OCI-LY3 (cell line): ENCODE measurements at regions not wholly inside any gene's neighbourhood (a gene's known extent, or its start where the extent isn't known, plus 50 kb on each side); places are given as distances from the start of the nearest gene placed in this dataset.

Experiments
- H2AFZ ChIP-seq: fragments of 200-600, 300-600 bp; shearing (Covaris generic); 2 replicates; pipeline ENCODE4 v1.6.0; 2014; ENCODE audit warnings: antibody characterized with exemption, low read depth, low read length
- H3K27ac ChIP-seq: fragments of 200-600, 300-600 bp; sonication (generic); 2 replicates; pipeline ENCODE4 v1.5.1; 2014; ENCODE audit warnings: mild to moderate bottlenecking, low read length, moderate library complexity, mixed read lengths
- H3K27me3 ChIP-seq: fragments of 200-600, 300-600 bp; sonication (generic); 2 replicates; pipeline ENCODE4 v1.6.1; 2014; ENCODE audit warnings: low read depth, low read length, mixed read lengths
- H3K36me3 ChIP-seq: fragments of 200-600, 300-600 bp; sonication (generic); replicated peaks from 2 replicates; pipeline ENCODE3; 2014; ENCODE audit warnings: low read depth, low read length, mixed read lengths
- H3K4me1 ChIP-seq: fragments of 300-600, 200-600 bp; sonication (generic); 2 replicates; pipeline ENCODE4 v1.6.1; 2014; ENCODE audit warnings: low read length, mixed read lengths
- H3K4me2 ChIP-seq: fragments of 200-600, 300-600 bp; sonication (generic); 2 replicates; pipeline ENCODE4 v1.6.1; 2014; ENCODE audit warnings: low read length, mixed read lengths
- H3K4me3 ChIP-seq: fragments of 300-600, 200-600 bp; sonication (generic); 2 replicates; pipeline ENCODE4 v1.5.1; 2014; ENCODE audit warnings: antibody characterized with exemption, mild to moderate bottlenecking, low read length, moderate library complexity
- H3K79me2 ChIP-seq: fragments of 300-600, 200-600 bp; shearing (Covaris generic); 2 replicates; pipeline ENCODE4 v1.6.1; 2014; ENCODE audit warnings: mild to moderate bottlenecking, low read length, mixed read lengths
- H3K9ac ChIP-seq: fragments of 300-600, 200-600 bp; shearing (Covaris generic); 2 replicates; pipeline ENCODE4 v1.6.0; 2014; ENCODE audit warnings: mild to moderate bottlenecking, low read length, moderate library complexity
- H3K9me3 ChIP-seq: fragments of 200-600, 300-600 bp; shearing (Covaris generic); 2 replicates; pipeline ENCODE4 v1.6.1; 2014; ENCODE audit warnings: low read length, mixed read lengths; ENCODE audit not compliant: insufficient read depth
- H4K20me1 ChIP-seq: fragments of 200-600, 300-600 bp; sonication (generic); 2 replicates; pipeline ENCODE4 v1.6.1; 2016; ENCODE audit warnings: low read length, mixed read lengths; ENCODE audit not compliant: insufficient read depth
- EZH2phosphoT487 ChIP-seq: fragments of 200-600 bp; shearing (Covaris generic); IDR thresholded peaks from 2 replicates; pipeline ENCODE4 v1.6.1; 2018; ENCODE audit warnings: antibody characterized with exemption, mixed run types, low read depth
- TF ChIP-seq, protein P1 (sequence below): fragments of 200-600, 300-600 bp; sonication (generic); IDR thresholded peaks from 2 replicates; pipeline ENCODE4 v1.5.1; 2014; ENCODE audit warnings: antibody characterized with exemption, low read length, low read depth

DNA sequence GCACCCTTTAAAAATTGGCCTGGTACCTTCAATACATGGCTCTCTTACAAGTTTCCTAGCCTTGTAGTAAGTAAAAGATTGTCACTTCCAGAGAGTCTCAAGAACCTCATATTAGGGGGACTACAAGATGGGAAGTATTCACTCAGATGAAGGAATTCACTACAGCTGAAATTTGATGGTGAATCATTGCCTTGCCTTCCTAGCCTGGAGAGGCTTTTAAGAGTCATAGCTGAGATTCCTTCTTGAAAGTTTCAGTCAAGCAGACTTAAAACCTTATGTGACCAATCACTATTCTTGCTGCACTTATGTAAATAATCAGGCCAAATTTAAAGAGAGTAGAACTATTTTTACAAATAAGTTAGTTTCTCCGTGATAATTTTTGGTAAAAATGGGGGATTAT lies 451.6 kb downstream of the TRHDE start:
- Histone ChIP-seq H3K36me3 (no peaks in the 10 kb centered on the region), H3K79me2 (no peaks in the 10 kb centered on the region), H3K9ac (no peak overlapping the region), H3K27me3 (no peaks in the 10 kb centered on the region), H3K4me2 (no peak overlapping the region), H3K4me3 (no peak overlapping the region), H4K20me1 (no peaks in the 10 kb centered on the region), H3K27ac (no peak overlapping the region), H3K9me3 (no peaks in the 10 kb centered on the region), H3K4me1 (no peaks in the 10 kb centered on the region), H2AFZ (no peak overlapping the region)
- TF ChIP-seq, protein P1, sequence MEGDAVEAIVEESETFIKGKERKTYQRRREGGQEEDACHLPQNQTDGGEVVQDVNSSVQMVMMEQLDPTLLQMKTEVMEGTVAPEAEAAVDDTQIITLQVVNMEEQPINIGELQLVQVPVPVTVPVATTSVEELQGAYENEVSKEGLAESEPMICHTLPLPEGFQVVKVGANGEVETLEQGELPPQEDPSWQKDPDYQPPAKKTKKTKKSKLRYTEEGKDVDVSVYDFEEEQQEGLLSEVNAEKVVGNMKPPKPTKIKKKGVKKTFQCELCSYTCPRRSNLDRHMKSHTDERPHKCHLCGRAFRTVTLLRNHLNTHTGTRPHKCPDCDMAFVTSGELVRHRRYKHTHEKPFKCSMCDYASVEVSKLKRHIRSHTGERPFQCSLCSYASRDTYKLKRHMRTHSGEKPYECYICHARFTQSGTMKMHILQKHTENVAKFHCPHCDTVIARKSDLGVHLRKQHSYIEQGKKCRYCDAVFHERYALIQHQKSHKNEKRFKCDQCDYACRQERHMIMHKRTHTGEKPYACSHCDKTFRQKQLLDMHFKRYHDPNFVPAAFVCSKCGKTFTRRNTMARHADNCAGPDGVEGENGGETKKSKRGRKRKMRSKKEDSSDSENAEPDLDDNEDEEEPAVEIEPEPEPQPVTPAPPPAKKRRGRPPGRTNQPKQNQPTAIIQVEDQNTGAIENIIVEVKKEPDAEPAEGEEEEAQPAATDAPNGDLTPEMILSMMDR, result no peak
- no peak for TF ChIP-seq EZH2phosphoT487

- H3K27ac ChIP-seq, result no peak overlapping the region
- no peaks in the 10 kb centered on the region for H4K20me1 ChIP-seq
- no peaks in the 10 kb centered on the region for H3K27me3 ChIP-seq
- H2AFZ ChIP-seq, result no peak overlapping the region
- H3K79me2 ChIP-seq, result no peaks in the 10 kb centered on the region
- no peaks in the 10 kb centered on the region for H3K9me3 ChIP-seq
- no peak overlapping the region for H3K9ac ChIP-seq
- H3K4me1 ChIP-seq, result no peaks in the 10 kb centered on the region
- TF ChIP-seq, protein P1, result no peak
- TF ChIP-seq EZH2phosphoT487, result no peak
- H3K4me2 ChIP-seq, result no peak overlapping the region
- no peaks in the 10 kb centered on the region for H3K36me3 ChIP-seq
- H3K4me3 ChIP-seq, result no peak overlapping the region
Observed at GRCh38 chr12:72729451-72730010, 457.4 kb downstream of the TRHDE start.

- Histone ChIP-seq H3K36me3 (no peaks in the 10 kb centered on the region), H3K9ac (no peak overlapping the region), H3K9me3 (no peaks in the 10 kb centered on the region), H4K20me1 (no peaks in the 10 kb centered on the region), H2AFZ (no peak overlapping the region), H3K4me1 (no peaks in the 10 kb centered on the region), H3K27ac (no peak overlapping the region), H3K79me2 (no peaks in the 10 kb centered on the region), H3K4me3 (no peak overlapping the region), H3K27me3 (no peaks in the 10 kb centered on the region), H3K4me2 (no peak overlapping the region)
- no peak for TF ChIP-seq EZH2phosphoT487
- TF ChIP-seq, protein P1, result no peak
Observed at GRCh38 chr12:72734581-72734980, 462.4 kb downstream of the TRHDE start.

DNA sequence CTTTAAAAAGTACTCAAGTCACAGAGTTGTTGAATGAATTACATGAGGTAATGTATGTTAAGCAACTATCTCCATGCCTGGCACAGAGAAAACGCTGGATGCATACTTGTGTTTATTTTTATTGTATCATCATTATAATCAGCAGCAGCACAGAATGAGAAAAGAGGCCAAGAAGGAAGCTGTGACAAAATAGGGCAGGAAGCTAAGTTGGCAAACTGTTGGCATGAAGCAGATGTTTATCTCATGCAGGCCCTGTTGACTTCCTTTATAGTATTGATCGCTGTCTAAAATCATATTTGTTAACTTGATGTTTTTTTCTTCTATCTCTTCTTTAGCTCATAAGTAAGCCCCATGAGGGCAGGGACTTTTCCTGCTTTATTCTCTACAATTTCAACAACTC lies 466.6 kb downstream of the TRHDE start:
- Histone ChIP-seq H2AFZ (no peak overlapping the region), H3K36me3 (no peaks in the 10 kb centered on the region), H4K20me1 (no peaks in the 10 kb centered on the region), H3K9me3 (no peaks in the 10 kb centered on the region; the same call in 1 of the 2 replicates), H3K27me3 (no peaks in the 10 kb centered on the region), H3K4me2 (no peak overlapping the region), H3K27ac (no peak overlapping the region), H3K4me3 (no peak overlapping the region), H3K79me2 (no peaks in the 10 kb centered on the region), H3K4me1 (no peaks in the 10 kb centered on the region), H3K9ac (no peak overlapping the region)
- TF ChIP-seq, protein P1, result no peak
- TF ChIP-seq EZH2phosphoT487, result no peak
